IPS-20b (cell line): ENCODE measurements at regions not wholly inside any gene's neighbourhood (a gene's known extent, or its start where the extent isn't known, plus 50 kb on each side); places are given as distances from the start of the nearest gene placed in this dataset.
"Not testable (repeated sequence)": the region's sequence is repeated elsewhere in the genome, so short reads cannot be mapped to it uniquely, and the experiment has no call there.

ENCODE experiments used
- H3K27ac ChIP-seq: one replicate; pipeline ENCODE4 v1.5.1; 2013; ENCODE audit warnings: low read length
- H3K27me3 ChIP-seq: 2 replicates; pipeline ENCODE4 v1.6.1; 2013; ENCODE audit warnings: mild to moderate bottlenecking, low read length, inconsistent platforms; ENCODE audit not compliant: insufficient read depth
- H3K36me3 ChIP-seq: 2 replicates; pipeline ENCODE4 v1.6.1; 2013; ENCODE audit warnings: low read depth, mild to moderate bottlenecking, inconsistent platforms, low read length, moderate library complexity; ENCODE audit not compliant: insufficient read depth
- H3K4me1 ChIP-seq: 2 replicates; pipeline ENCODE4 v1.6.1; 2013; ENCODE audit warnings: mild to moderate bottlenecking, control low read depth, inconsistent platforms, low read length, moderate library complexity; ENCODE audit not compliant: insufficient read depth
- H3K4me3 ChIP-seq: 2 replicates; pipeline ENCODE4 v1.5.1; 2013; ENCODE audit warnings: mild to moderate bottlenecking, low read length, inconsistent platforms
- H3K9ac ChIP-seq: 2 replicates; pipeline ENCODE4 v1.6.1; 2013; ENCODE audit warnings: low read depth, mild to moderate bottlenecking, inconsistent platforms, low read length, moderate library complexity
- H3K9me3 ChIP-seq: 2 replicates; pipeline ENCODE4 v1.6.1; 2013; ENCODE audit warnings: mild to moderate bottlenecking, low read depth, low read length, inconsistent platforms; ENCODE audit not compliant: insufficient read depth

- H3K4me1 ChIP-seq, result peaks cover 5% of the 10 kb centered on the region; the same call in 1 of the 2 replicates
- no peaks in the 10 kb centered on the region for H3K36me3 ChIP-seq
- no peak overlapping the region for H3K27ac ChIP-seq
- H3K27me3 ChIP-seq, result no peaks in the 10 kb centered on the region
- H3K4me3 ChIP-seq, result no peak overlapping the region
- 0 out of 2 replicates have a peak, but pooled peaks cover 3% of the 10 kb centered on the region for H3K9me3 ChIP-seq
- H3K9ac ChIP-seq, result no peak overlapping the region
Observed at GRCh38 chr7:125222596-125222995, 293.0 kb upstream of the POT1 start.

- no peak overlapping the region for H3K4me3 ChIP-seq
- 0 out of 2 replicates have a peak, but pooled peaks cover 3% of the 10 kb centered on the region for H3K9me3 ChIP-seq
- H3K4me1 ChIP-seq, result peaks cover 5% of the 10 kb centered on the region; the same call in 1 of the 2 replicates
- no peaks in the 10 kb centered on the region for H3K36me3 ChIP-seq
- no peak overlapping the region for H3K9ac ChIP-seq
- H3K27ac ChIP-seq, result no peak overlapping the region
- no peaks in the 10 kb centered on the region for H3K27me3 ChIP-seq
Observed at GRCh38 chr7:125218076-125218475, 288.5 kb upstream of the POT1 start.

- H3K9me3 ChIP-seq, result no peaks in the 10 kb centered on the region
- H3K9ac ChIP-seq, result no peak overlapping the region
- no peaks in the 10 kb centered on the region for H3K36me3 ChIP-seq
- no peak overlapping the region for H3K4me3 ChIP-seq
- H3K27me3 ChIP-seq, result no peaks in the 10 kb centered on the region
- peaks cover 11% of the 10 kb centered on the region; the same call in 1 of the 2 replicates for H3K4me1 ChIP-seq
- no peak overlapping the region for H3K27ac ChIP-seq
Observed at GRCh38 chr7:125201002-125201401, 271.4 kb upstream of the POT1 start.

- H3K4me1 ChIP-seq, result peaks cover 11% of the 10 kb centered on the region; the same call in 1 of the 2 replicates
- H3K36me3 ChIP-seq, result no peaks in the 10 kb centered on the region
- H3K9me3 ChIP-seq, result 0 out of 2 replicates have a peak, but pooled peaks cover 3% of the 10 kb centered on the region
- no peak overlapping the region for H3K4me3 ChIP-seq
- H3K27ac ChIP-seq, result no peak overlapping the region
- H3K27me3 ChIP-seq, result no peaks in the 10 kb centered on the region
- H3K9ac ChIP-seq, result no peak overlapping the region
Observed at GRCh38 chr7:125197731-125198393, 268.2 kb upstream of the POT1 start.

- Histone ChIP-seq H3K27me3 (no peaks in the 10 kb centered on the region), H3K9ac (no peak overlapping the region), H3K4me3 (no peak overlapping the region), H3K36me3 (no peaks in the 10 kb centered on the region), H3K4me1 (peaks cover 11% of the 10 kb centered on the region; the same call in 1 of the 2 replicates), H3K27ac (no peak overlapping the region), H3K9me3 (0 out of 2 replicates have a peak, but pooled peaks cover 3% of the 10 kb centered on the region)
Observed at GRCh38 chr7:125195156-125195555, 265.5 kb upstream of the POT1 start.

GRCh38 chr7:125193263-125193662 lies 263.6 kb upstream of the POT1 start:
- H3K27me3 ChIP-seq, result no peaks in the 10 kb centered on the region
- H3K27ac ChIP-seq, result no peak overlapping the region
- H3K9ac ChIP-seq, result no peak overlapping the region
- no peaks in the 10 kb centered on the region for H3K36me3 ChIP-seq
- H3K9me3 ChIP-seq, result 0 out of 2 replicates have a peak, but pooled peaks cover 3% of the 10 kb centered on the region
- H3K4me3 ChIP-seq, result no peak overlapping the region
- H3K4me1 ChIP-seq, result peaks cover 8% of the 10 kb centered on the region; the same call in 1 of the 2 replicates

GRCh38 chr7:125184801-125185200 lies 255.2 kb upstream of the POT1 start:
- H3K4me1 ChIP-seq, result no peaks in the 10 kb centered on the region
- H3K9ac ChIP-seq, result no peak overlapping the region
- H3K27me3 ChIP-seq, result no peaks in the 10 kb centered on the region
- no peaks in the 10 kb centered on the region for H3K36me3 ChIP-seq
- no peak overlapping the region for H3K27ac ChIP-seq
- H3K4me3 ChIP-seq, result no peak overlapping the region
- H3K9me3 ChIP-seq, result no peaks in the 10 kb centered on the region

GRCh38 chr7:125181569-125182267 lies 252.1 kb upstream of the POT1 start:
- not testable (repeated sequence) for H3K27ac ChIP-seq, H3K9ac ChIP-seq

GRCh38 chr7:125173571-125173970 lies 243.9 kb upstream of the POT1 start:
- no peak overlapping the region for H3K4me3 ChIP-seq
- H3K36me3 ChIP-seq, result no peaks in the 10 kb centered on the region
- H3K9me3 ChIP-seq, result no peaks in the 10 kb centered on the region
- no peaks in the 10 kb centered on the region for H3K27me3 ChIP-seq
- H3K4me1 ChIP-seq, result no peaks in the 10 kb centered on the region
- no peak overlapping the region for H3K9ac ChIP-seq
- H3K27ac ChIP-seq, result no peak overlapping the region

More at GRCh38 chr7:125181569-125182267, 252.1 kb upstream of the POT1 start:
- not testable (repeated sequence) for H3K27me3 ChIP-seq, H3K9me3 ChIP-seq, H3K4me3 ChIP-seq, H3K4me1 ChIP-seq, H3K36me3 ChIP-seq

GRCh38 chr7:125169088-125169487 lies 239.5 kb upstream of the POT1 start:
- Histone ChIP-seq H3K27me3 (no peaks in the 10 kb centered on the region), H3K36me3 (no peaks in the 10 kb centered on the region), H3K9me3 (no peaks in the 10 kb centered on the region), H3K4me3 (no peak overlapping the region), H3K4me1 (no peaks in the 10 kb centered on the region), H3K9ac (no peak overlapping the region), H3K27ac (no peak overlapping the region)

GRCh38 chr7:125154930-125155329 lies 225.3 kb upstream of the POT1 start:
- no peaks in the 10 kb centered on the region for H3K36me3 ChIP-seq
- H3K4me1 ChIP-seq, result no peaks in the 10 kb centered on the region
- no peak overlapping the region for H3K27ac ChIP-seq
- no peaks in the 10 kb centered on the region for H3K9me3 ChIP-seq
- no peak overlapping the region for H3K4me3 ChIP-seq
- no peaks in the 10 kb centered on the region for H3K27me3 ChIP-seq
- H3K9ac ChIP-seq, result no peak overlapping the region

- no peaks in the 10 kb centered on the region for H3K27me3 ChIP-seq
- no peak overlapping the region for H3K4me3 ChIP-seq
- no peak overlapping the region for H3K9ac ChIP-seq
- H3K27ac ChIP-seq, result no peak overlapping the region
- no peaks in the 10 kb centered on the region for H3K9me3 ChIP-seq
- no peaks in the 10 kb centered on the region for H3K36me3 ChIP-seq
- no peaks in the 10 kb centered on the region for H3K4me1 ChIP-seq
Observed at GRCh38 chr7:125149151-125149550, 219.5 kb upstream of the POT1 start.
